ENCODE measurements at regions not wholly inside any gene's neighbourhood (a gene's known extent, or its start where the extent isn't known, plus 50 kb on each side); places are given as distances from the start of the nearest gene placed in this dataset.

GRCh38 chr1:96473791-96474434, 247.7 kb upstream of the PTBP2 start:
- TF ChIP-seq POLR2A (IDR thresholded peaks at IDR 0.05) = no peak
- no peak for TF ChIP-seq CTCF (IDR thresholded peaks at IDR 0.05 in 4 of 5, conservative IDR thresholded peaks at IDR 0.05 in 1 of 5)

Measured in gastrocnemius medialis (tissue), 4 donors.